IgD-negative memory B cell (primary cell): ENCODE measurements at regions not wholly inside any gene's neighbourhood (a gene's known extent, or its start where the extent isn't known, plus 50 kb on each side); places are given as distances from the start of the nearest gene placed in this dataset.
"Not testable (repeated sequence)": the region's sequence is repeated elsewhere in the genome, so short reads cannot be mapped to it uniquely, and the experiment has no call there.

Source experiments
- H3K27ac Mint-ChIP-seq, 3 donors: one replicate each; pipeline ENCODE4 v1.8.0; 2020 to 2022; ENCODE audit warnings: mild to moderate bottlenecking in 3 of 3, mixed read lengths in 3 of 3, moderate library complexity in 1 of 3
- H3K27me3 Mint-ChIP-seq: one replicate; pipeline ENCODE4 v1.8.0; 2021; ENCODE audit warnings: mixed read lengths
- H3K36me3 Mint-ChIP-seq: one replicate; pipeline ENCODE4 v1.8.0; 2020; ENCODE audit warnings: mild to moderate bottlenecking, mixed read lengths
- H3K4me1 Mint-ChIP-seq, 3 donors: one replicate each; pipeline ENCODE4 v1.8.0; 2020 to 2022; ENCODE audit warnings: mixed read lengths in 3 of 3, mild to moderate bottlenecking in 1 of 3
- H3K4me3 Mint-ChIP-seq, 4 donors: one replicate each; pipeline ENCODE4 v1.8.0; 2020 to 2022; ENCODE audit warnings: mild to moderate bottlenecking in 4 of 4, mixed read lengths in 4 of 4, moderate library complexity in 3 of 4
- H3K9me3 Mint-ChIP-seq, 3 donors: one replicate each; pipeline ENCODE4 v1.8.0; 2020 to 2021; ENCODE audit warnings: mixed read lengths in 3 of 3, mild to moderate bottlenecking in 1 of 3

- H3K4me3 Mint-ChIP-seq: no peak overlapping the region
These were observed 690.3 kb downstream of the HTR1B start for GRCh38 chr6:76772951-76773350.

DNA sequence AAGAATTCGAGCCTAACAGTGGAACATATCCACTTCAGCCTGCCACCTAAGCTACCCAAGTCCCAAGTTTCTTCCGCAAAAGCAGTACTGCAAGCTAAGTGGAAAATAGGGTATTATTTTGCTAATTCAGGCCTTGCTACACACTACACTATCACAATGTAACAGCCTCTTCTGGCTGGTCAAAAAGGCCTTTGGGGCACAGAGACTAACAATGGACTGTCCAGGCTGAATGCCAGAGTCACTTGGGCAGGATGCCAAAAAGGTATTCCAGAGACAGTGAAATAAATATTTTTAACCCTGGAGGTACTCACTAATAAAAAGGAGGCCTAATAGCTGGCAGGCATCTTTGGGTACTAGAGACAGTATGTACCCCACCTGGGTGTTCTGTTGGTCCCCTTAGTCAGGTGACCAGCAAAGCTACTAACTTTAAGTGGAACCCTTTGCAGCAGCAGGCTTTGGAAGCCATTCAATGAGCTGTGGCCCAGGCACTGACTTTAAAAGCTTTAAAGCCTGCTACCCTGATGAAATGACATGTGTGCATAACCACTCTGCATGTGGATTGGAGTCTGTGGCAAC, 692.1 kb downstream of the HTR1B start:
- Mint-ChIP-seq H3K4me1 (no peaks in the 10 kb centered on the region), H3K27me3 (no peaks in the 10 kb centered on the region), H3K4me3 (no peak overlapping the region), H3K36me3 (no peaks in the 10 kb centered on the region), H3K27ac (no peak overlapping the region), H3K9me3 (peaks cover 3 to 7% (median 4%) of the 10 kb centered on the region in 3 donors)

More at GRCh38 chr6:76772951-76773350, 690.3 kb downstream of the HTR1B start:
- H3K27ac Mint-ChIP-seq: no peak overlapping the region
- H3K27me3 Mint-ChIP-seq: no peaks in the 10 kb centered on the region
- no peaks in the 10 kb centered on the region for H3K36me3 Mint-ChIP-seq
- H3K9me3 Mint-ChIP-seq: peaks cover 3 to 7% (median 4%) of the 10 kb centered on the region in 3 donors
- no peaks in the 10 kb centered on the region for H3K4me1 Mint-ChIP-seq

DNA sequence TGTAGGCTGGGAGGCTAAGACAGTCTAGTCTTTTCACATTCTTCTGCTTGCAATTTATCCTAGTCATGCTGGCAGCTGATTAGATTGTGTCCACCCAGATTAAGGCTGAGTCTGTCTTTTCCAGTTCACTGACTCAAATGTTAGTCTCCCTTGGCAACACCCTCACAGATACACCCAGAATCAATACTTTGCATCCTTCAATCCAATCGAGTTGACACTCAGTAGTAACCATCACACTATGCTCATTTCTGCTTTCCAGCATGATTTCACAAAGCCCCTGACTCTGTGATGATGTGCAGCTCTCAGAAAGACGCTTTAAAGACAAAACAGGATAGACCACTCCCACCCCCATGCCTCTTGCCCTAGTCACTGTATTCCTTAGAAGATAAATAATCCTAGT, 693.0 kb downstream of the HTR1B start:
- peaks cover 3 to 7% (median 4%) of the 10 kb centered on the region in 3 donors for H3K9me3 Mint-ChIP-seq
- no peaks in the 10 kb centered on the region for H3K4me1 Mint-ChIP-seq
- no peaks in the 10 kb centered on the region for H3K36me3 Mint-ChIP-seq
- H3K27me3 Mint-ChIP-seq: no peaks in the 10 kb centered on the region
- H3K27ac Mint-ChIP-seq: no peak overlapping the region
- H3K4me3 Mint-ChIP-seq: no peak overlapping the region

- Mint-ChIP-seq H3K4me3 (no peak overlapping the region), H3K36me3 (no peaks in the 10 kb centered on the region), H3K4me1 (no peaks in the 10 kb centered on the region), H3K27ac (no peak overlapping the region), H3K27me3 (no peaks in the 10 kb centered on the region), H3K9me3 (peaks cover 3 to 7% (median 4%) of the 10 kb centered on the region in 3 donors)
These were observed 694.7 kb downstream of the HTR1B start for GRCh38 chr6:76768556-76768955.

DNA sequence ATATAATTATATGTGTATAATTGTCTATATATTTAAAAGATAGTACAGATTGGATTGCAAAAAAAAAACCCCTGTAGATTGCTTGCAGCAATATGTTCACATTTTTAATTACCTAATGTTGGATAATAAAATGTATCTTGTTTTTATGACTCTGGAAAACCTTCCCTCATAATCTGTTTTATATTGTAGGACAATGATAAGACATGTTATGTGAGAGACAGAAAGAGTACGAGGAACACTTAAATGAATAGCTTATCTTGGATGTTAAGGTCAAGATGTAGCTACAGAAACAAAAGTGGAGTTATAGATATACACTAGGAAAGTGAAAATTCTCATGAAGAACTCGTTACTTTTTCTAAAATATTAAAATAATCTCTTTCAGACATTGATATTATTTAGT, 691.6 kb upstream of the IMPG1 start:
- Mint-ChIP-seq H3K27ac (no peak overlapping the region), H3K36me3 (no peaks in the 10 kb centered on the region), H3K9me3 (peaks cover 0 to 17% (median 4%) of the 10 kb centered on the region in 3 donors), H3K4me3 (no peak overlapping the region), H3K4me1 (no peaks in the 10 kb centered on the region), H3K27me3 (no peaks in the 10 kb centered on the region)

- H3K27ac Mint-ChIP-seq: no peak overlapping the region
- H3K27me3 Mint-ChIP-seq: no peaks in the 10 kb centered on the region
- H3K4me1 Mint-ChIP-seq: no peaks in the 10 kb centered on the region
- H3K9me3 Mint-ChIP-seq: peaks cover 0 to 8% (median 0%) of the 10 kb centered on the region in 3 donors
- no peak overlapping the region for H3K4me3 Mint-ChIP-seq
- H3K36me3 Mint-ChIP-seq: peaks cover 1% of the 10 kb centered on the region
These were observed 680.4 kb upstream of the IMPG1 start for GRCh38 chr6:76752841-76753240.

GRCh38 chr6:76745388-76745787, 672.9 kb upstream of the IMPG1 start:
- not testable (repeated sequence) for H3K4me3 Mint-ChIP-seq, H3K27ac Mint-ChIP-seq, H3K27me3 Mint-ChIP-seq, H3K9me3 Mint-ChIP-seq, H3K4me1 Mint-ChIP-seq, H3K36me3 Mint-ChIP-seq

DNA sequence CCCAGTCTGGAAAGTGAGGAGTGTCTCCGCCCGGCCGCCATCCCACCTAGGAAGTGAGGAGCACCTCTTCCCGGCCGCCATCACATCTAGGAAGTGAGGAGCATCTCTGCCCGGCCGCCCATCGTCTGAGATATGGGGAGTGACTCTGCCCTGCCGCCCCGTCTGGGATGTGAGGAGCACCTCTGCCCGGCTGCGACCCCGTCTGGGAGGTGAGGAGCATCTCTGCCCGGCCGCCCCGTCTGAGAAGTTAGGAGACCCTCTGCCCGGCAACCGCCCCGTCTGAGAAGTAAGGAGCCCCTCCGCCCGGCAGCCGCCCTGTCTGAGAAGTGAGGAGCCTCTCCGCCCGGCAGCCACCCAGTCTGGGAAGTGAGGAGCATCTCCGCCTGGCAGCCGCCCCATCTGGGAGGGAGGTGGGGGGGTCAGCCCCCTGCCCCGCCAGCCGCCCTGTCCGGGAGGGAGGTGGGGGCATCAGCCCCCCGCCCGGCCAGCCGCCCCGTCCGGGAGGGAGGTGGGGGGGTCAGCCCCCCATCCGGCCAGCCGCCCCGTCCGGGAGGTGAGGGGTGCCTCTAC, 671.8 kb upstream of the IMPG1 start:
- not testable (repeated sequence) for H3K36me3 Mint-ChIP-seq, H3K27me3 Mint-ChIP-seq, H3K27ac Mint-ChIP-seq, H3K9me3 Mint-ChIP-seq, H3K4me3 Mint-ChIP-seq, H3K4me1 Mint-ChIP-seq

GRCh38 chr6:76742919-76743318, 670.5 kb upstream of the IMPG1 start:
- no peak overlapping the region for H3K27ac Mint-ChIP-seq
- H3K27me3 Mint-ChIP-seq: no peaks in the 10 kb centered on the region
- H3K4me3 Mint-ChIP-seq: no peak overlapping the region
- H3K9me3 Mint-ChIP-seq: peaks cover 0 to 2% (median 0%) of the 10 kb centered on the region in 3 donors
- no peaks in the 10 kb centered on the region for H3K36me3 Mint-ChIP-seq
- no peaks in the 10 kb centered on the region for H3K4me1 Mint-ChIP-seq

- peaks cover 1 to 6% (median 4%) of the 10 kb centered on the region in 3 donors for H3K9me3 Mint-ChIP-seq
- no peaks in the 10 kb centered on the region for H3K4me1 Mint-ChIP-seq
- H3K27me3 Mint-ChIP-seq: no peaks in the 10 kb centered on the region
- no peak overlapping the region for H3K4me3 Mint-ChIP-seq
- no peaks in the 10 kb centered on the region for H3K36me3 Mint-ChIP-seq
- H3K27ac Mint-ChIP-seq: no peak overlapping the region
These were observed 647.0 kb upstream of the IMPG1 start for GRCh38 chr6:76719449-76719848.

- H3K27ac Mint-ChIP-seq: no peak overlapping the region
- no peaks in the 10 kb centered on the region for H3K36me3 Mint-ChIP-seq
- no peaks in the 10 kb centered on the region for H3K4me1 Mint-ChIP-seq
- no peak overlapping the region for H3K4me3 Mint-ChIP-seq
- peaks cover 0 to 6% (median 2%) of the 10 kb centered on the region in 3 donors for H3K9me3 Mint-ChIP-seq
- no peaks in the 10 kb centered on the region for H3K27me3 Mint-ChIP-seq
These were observed 636.3 kb upstream of the IMPG1 start for GRCh38 chr6:76708641-76709331.

DNA sequence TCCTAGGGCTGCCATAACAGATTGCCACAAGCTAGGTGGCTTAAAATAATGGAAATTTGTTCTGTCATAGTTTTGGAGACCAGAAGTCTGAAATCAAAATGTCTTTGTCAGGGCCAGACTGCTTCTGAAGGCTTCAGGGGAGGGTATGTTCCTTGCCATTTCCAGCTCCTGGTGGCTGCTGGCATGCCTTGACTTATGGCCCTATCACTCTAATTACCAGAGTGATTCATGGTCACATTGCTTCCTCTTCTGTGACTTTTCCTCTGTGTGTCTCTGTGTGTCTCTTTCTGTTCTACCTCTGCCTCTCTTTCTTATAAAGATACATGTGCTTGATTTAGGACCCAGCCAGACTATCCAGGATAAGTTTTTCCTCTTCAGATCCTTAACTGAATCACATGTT, 635.2 kb upstream of the IMPG1 start:
- Mint-ChIP-seq H3K27me3 (no peaks in the 10 kb centered on the region), H3K36me3 (no peaks in the 10 kb centered on the region), H3K27ac (no peak overlapping the region), H3K4me1 (no peaks in the 10 kb centered on the region), H3K9me3 (peaks cover under 1 to 6% (median 2%) of the 10 kb centered on the region in 3 donors), H3K4me3 (no peak overlapping the region)

- no peaks in the 10 kb centered on the region for H3K36me3 Mint-ChIP-seq
- H3K27me3 Mint-ChIP-seq: no peaks in the 10 kb centered on the region
- no peaks in the 10 kb centered on the region for H3K4me1 Mint-ChIP-seq
- H3K9me3 Mint-ChIP-seq: peaks cover 0 to 2% (median 2%) of the 10 kb centered on the region in 3 donors
- H3K4me3 Mint-ChIP-seq: no peak overlapping the region
- no peak overlapping the region for H3K27ac Mint-ChIP-seq
These were observed 634.2 kb upstream of the IMPG1 start for GRCh38 chr6:76706631-76707030.

DNA sequence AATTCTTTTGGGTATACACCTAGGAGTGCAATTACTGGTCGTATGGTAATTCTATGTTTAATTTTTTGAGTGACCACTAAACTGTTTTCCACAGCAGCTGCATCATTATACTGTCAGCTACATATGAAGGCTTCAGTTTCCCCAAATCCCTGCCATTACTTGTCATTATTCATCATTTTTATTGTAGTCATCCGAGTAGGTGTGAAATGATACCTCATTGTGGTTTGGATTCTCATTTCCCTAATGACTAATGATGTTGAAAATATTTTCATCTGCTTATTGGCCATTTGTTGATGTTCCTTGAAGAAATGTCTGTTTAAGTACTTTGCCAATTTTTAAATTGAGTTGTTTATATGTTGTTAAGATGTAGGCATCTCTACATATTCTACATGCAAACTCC, 633.6 kb upstream of the IMPG1 start:
- Mint-ChIP-seq H3K4me1 (no peaks in the 10 kb centered on the region), H3K27ac (no peak overlapping the region), H3K4me3 (no peak overlapping the region), H3K9me3 (peaks cover 0 to 2% (median 1%) of the 10 kb centered on the region in 3 donors), H3K27me3 (no peaks in the 10 kb centered on the region), H3K36me3 (no peaks in the 10 kb centered on the region)

- Mint-ChIP-seq H3K27ac (no peak overlapping the region), H3K27me3 (no peaks in the 10 kb centered on the region), H3K4me1 (no peaks in the 10 kb centered on the region), H3K9me3 (peaks cover 0 to 3% (median 2%) of the 10 kb centered on the region in 3 donors), H3K36me3 (no peaks in the 10 kb centered on the region), H3K4me3 (no peak overlapping the region)
These were observed 631.3 kb upstream of the IMPG1 start for GRCh38 chr6:76703786-76704185.

GRCh38 chr6:76703285-76703684, 630.8 kb upstream of the IMPG1 start:
- Mint-ChIP-seq H3K36me3 (no peaks in the 10 kb centered on the region), H3K27me3 (no peaks in the 10 kb centered on the region), H3K9me3 (peaks cover 0 to 3% (median 2%) of the 10 kb centered on the region in 3 donors), H3K4me3 (no peak overlapping the region), H3K4me1 (no peaks in the 10 kb centered on the region), H3K27ac (no peak overlapping the region)
